ENCODE measurements at regions not wholly inside any gene's neighbourhood (a gene's known extent, or its start where the extent isn't known, plus 50 kb on each side); places are given as distances from the start of the nearest gene placed in this dataset.
"Not testable (repeated sequence)": the region's sequence is repeated elsewhere in the genome, so short reads cannot be mapped to it uniquely, and the experiment has no call there.

DNA sequence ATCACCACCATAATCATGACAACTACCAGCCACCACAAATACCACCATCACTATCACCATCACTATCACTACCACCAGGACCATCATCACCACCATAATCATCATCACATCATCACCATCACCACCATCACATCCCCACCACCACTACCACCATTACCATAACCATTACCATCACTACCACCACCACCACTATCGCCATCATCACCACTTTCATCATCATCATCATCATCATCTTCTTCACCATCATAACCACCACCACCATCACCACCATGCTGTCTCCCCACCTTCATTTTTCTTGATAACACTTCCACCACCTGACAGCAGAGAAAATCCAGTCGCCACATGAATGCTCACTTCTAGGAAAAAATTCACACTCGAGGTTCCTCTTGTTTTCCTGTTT lies 253.6 kb downstream of the ANKRD60 start:
- H3K27ac ChIP-seq = no peak overlapping the region
- TF ChIP-seq POLR2AphosphoS5 (IDR thresholded peaks at IDR 0.05) = no peak
- TF ChIP-seq, protein P1, sequence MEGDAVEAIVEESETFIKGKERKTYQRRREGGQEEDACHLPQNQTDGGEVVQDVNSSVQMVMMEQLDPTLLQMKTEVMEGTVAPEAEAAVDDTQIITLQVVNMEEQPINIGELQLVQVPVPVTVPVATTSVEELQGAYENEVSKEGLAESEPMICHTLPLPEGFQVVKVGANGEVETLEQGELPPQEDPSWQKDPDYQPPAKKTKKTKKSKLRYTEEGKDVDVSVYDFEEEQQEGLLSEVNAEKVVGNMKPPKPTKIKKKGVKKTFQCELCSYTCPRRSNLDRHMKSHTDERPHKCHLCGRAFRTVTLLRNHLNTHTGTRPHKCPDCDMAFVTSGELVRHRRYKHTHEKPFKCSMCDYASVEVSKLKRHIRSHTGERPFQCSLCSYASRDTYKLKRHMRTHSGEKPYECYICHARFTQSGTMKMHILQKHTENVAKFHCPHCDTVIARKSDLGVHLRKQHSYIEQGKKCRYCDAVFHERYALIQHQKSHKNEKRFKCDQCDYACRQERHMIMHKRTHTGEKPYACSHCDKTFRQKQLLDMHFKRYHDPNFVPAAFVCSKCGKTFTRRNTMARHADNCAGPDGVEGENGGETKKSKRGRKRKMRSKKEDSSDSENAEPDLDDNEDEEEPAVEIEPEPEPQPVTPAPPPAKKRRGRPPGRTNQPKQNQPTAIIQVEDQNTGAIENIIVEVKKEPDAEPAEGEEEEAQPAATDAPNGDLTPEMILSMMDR (IDR thresholded peaks at IDR 0.05) = no peak
- no peak for TF ChIP-seq POLR2A (IDR thresholded peaks at IDR 0.05)
- no peaks in the 10 kb centered on the region for H3K9me3 ChIP-seq
- H3K4me1 ChIP-seq = peaks cover 0 to 3% of the 10 kb centered on the region in 2 donors
- intact Hi-C loops (cut with DNase I; ENCODE audit: low total_unique reads) = no loop called here
- no peaks in the 10 kb centered on the region for H3K36me3 ChIP-seq
- no peak overlapping the region for H3K4me3 ChIP-seq
- no peaks in the 10 kb centered on the region for H3K27me3 ChIP-seq
- no peak for DNase-seq (ENCODE audit: low spot score in 2 of 2)

DNA sequence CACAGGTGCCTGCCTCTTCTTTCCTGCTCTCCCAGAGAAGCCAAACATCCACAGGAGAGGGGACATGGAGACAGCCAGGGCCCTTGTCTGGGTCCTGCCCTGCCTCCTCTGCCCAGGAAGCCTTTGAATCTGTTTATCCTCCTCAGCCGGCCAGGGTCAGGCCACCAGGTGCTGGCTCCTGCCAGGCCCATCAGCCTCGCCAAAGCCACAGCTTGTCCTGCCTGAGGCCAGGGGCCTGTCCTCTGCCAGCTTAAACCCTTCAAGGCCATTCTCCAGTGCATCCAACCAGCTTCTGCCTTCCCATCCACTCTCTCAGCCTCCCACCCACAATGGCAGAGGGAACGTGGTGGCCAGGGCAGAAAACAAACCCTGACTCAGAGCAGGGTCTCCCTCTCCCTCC lies 254.6 kb downstream of the ANKRD60 start:
- no peaks in the 10 kb centered on the region for H3K9me3 ChIP-seq
- no peaks in the 10 kb centered on the region for H3K36me3 ChIP-seq
- H3K4me3 ChIP-seq = no peak overlapping the region
- intact Hi-C loops (cut with DNase I; ENCODE audit: low total_unique reads) = no loop called here
- TF ChIP-seq POLR2AphosphoS5 (IDR thresholded peaks at IDR 0.05) (no peak), POLR2A (IDR thresholded peaks at IDR 0.05) (no peak)
- TF ChIP-seq, protein P1 (IDR thresholded peaks at IDR 0.05) = no peak
- H3K27me3 ChIP-seq = no peaks in the 10 kb centered on the region
- DNase-seq (ENCODE audit: low spot score in 2 of 2) = no peak
- H3K4me1 ChIP-seq = no peaks in the 10 kb centered on the region
- no peak overlapping the region for H3K27ac ChIP-seq

DNA sequence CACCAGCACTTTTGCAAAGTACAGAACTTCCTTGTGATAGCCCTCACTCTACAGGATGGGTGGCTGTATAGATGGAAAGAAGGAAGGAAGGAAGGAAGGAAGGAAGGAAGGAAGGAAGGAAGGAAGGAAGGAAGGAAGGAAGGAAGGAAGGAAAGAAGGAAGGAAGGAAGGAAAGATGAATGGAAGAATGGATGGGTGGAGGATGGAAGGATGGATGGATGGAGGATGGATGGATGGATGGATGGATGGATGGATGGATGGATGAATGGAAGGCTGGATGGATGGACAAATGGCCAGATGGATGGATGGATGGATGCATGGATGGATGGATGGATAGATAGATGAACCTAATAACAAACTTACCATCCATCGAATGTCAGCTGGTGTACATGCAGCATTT lies 256.9 kb downstream of the ANKRD60 start:
- H3K9me3 ChIP-seq; H3K4me3 ChIP-seq; intact Hi-C loops (cut with DNase I; ENCODE audit: low total_unique reads); H3K27me3 ChIP-seq; DNase-seq (ENCODE audit: low spot score in 2 of 2); H3K27ac ChIP-seq; H3K36me3 ChIP-seq; H3K4me1 ChIP-seq: not testable (repeated sequence)

DNA sequence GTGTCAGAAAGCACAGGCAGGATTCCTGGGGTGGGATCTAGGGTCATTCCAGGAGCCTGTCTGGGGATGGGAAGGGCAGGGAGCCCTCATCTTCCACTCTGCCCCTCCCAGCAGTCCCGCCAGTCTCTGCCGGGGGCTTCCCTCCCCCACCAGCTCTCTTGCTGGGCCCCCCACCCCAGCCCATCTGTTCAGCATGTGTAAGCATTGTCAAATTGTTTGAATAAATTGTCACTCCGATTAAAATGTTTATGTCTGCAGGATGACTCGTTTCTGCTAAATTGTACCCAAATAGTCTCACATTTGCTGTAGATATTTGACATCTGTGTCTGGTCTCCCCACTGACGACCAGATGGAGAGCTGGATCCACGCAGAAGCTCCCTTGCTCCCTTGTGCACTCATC lies 257.6 kb downstream of the ANKRD60 start:
- no peak overlapping the region for H3K4me3 ChIP-seq
- no peak overlapping the region for H3K27ac ChIP-seq
- no peaks in the 10 kb centered on the region for H3K4me1 ChIP-seq
- no peaks in the 10 kb centered on the region for H3K9me3 ChIP-seq
- no peak for DNase-seq (ENCODE audit: low spot score in 2 of 2)
- TF ChIP-seq POLR2AphosphoS5 (IDR thresholded peaks at IDR 0.05) = no peak
- TF ChIP-seq POLR2A (IDR thresholded peaks at IDR 0.05) = no peak
- TF ChIP-seq, protein P1 (IDR thresholded peaks at IDR 0.05) = no peak
- H3K27me3 ChIP-seq = no peaks in the 10 kb centered on the region
- intact Hi-C loops (cut with DNase I; ENCODE audit: low total_unique reads) = no loop called here
- H3K36me3 ChIP-seq = no peaks in the 10 kb centered on the region

DNA sequence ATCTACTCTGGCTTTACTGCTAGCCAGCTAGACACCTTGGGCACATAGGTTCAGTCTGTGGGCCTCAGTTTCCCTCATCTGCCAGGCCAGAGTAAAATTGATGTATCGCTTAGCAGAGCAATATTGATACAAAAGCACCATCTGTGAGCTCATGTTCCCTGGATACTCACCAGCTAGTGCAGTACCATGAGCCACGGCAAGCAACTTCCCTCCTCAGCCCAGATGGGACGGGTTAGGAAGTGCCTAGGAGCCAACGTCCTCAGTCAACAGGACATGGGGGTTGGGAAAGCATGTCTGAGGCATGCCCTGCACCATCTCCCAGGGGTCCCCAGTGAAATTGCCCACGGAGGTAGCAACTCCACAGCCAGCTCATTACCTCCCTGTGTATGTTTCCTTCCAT lies 258.3 kb downstream of the ANKRD60 start:
- intact Hi-C loops (cut with DNase I; ENCODE audit: low total_unique reads) = no loop called here
- no peaks in the 10 kb centered on the region for H3K9me3 ChIP-seq
- no peaks in the 10 kb centered on the region for H3K27me3 ChIP-seq
- H3K4me3 ChIP-seq = no peak overlapping the region
- no peak for DNase-seq (ENCODE audit: low spot score in 2 of 2)
- H3K27ac ChIP-seq = no peak overlapping the region
- H3K36me3 ChIP-seq = no peaks in the 10 kb centered on the region
- no peak for TF ChIP-seq POLR2AphosphoS5 (IDR thresholded peaks at IDR 0.05)
- no peak for TF ChIP-seq POLR2A (IDR thresholded peaks at IDR 0.05)
- TF ChIP-seq, protein P1 (IDR thresholded peaks at IDR 0.05) = no peak
- no peaks in the 10 kb centered on the region for H3K4me1 ChIP-seq

DNA sequence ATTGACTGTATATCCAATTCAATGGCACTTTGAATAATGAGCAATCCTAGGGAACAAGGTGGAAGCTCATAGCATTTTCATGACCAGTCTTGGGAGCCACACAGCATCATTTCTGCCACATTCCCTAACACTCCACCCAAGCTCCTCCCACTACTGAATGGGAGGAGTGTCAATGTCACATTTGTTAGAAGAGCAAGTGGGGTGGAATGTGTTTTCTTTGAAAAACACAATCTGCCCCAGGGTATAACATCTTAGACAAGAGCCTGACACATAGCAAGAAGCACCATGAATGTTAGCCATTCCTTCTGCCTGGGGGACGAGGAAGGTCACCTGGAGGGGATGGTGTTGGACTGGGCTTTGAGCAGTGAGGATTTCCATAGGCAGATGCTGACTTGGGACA lies 258.3 kb upstream of the PMEPA1 start:
- TF ChIP-seq POLR2AphosphoS5 (IDR thresholded peaks at IDR 0.05) (no peak), POLR2A (IDR thresholded peaks at IDR 0.05) (no peak)
- TF ChIP-seq, protein P1 (IDR thresholded peaks at IDR 0.05) = no peak
- Histone ChIP-seq H3K4me3 (no peak overlapping the region), H3K27me3 (no peaks in the 10 kb centered on the region), H3K4me1 (no peaks in the 10 kb centered on the region), H3K36me3 (no peaks in the 10 kb centered on the region), H3K9me3 (no peaks in the 10 kb centered on the region), H3K27ac (no peak overlapping the region)
- intact Hi-C loops (cut with DNase I; ENCODE audit: low total_unique reads) = no loop called here
- no peak for DNase-seq (ENCODE audit: low spot score in 2 of 2)

Data from breast epithelium (tissue), 4 donors.